COLO668 (cell line): ENCODE measurements at regions not wholly inside any gene's neighbourhood (a gene's known extent, or its start where the extent isn't known, plus 50 kb on each side); places are given as distances from the start of the nearest gene placed in this dataset.
A peak's percentile ranks its signal among the peaks of the same experiment; 100 is the strongest.
"Not testable (repeated sequence)": the region's sequence is repeated elsewhere in the genome, so short reads cannot be mapped to it uniquely, and the experiment has no call there.

ENCODE experiments used
- DNase-seq: peaks from one replicate; lab custom pipeline; 2025; ENCODE audit not compliant: unreplicated experiment; lab: John Stamatoyannopoulos, UW

GRCh38 chrX:27404366-27404765 lies 58.8 kb downstream of the PPP4R3C start:
- DNase-seq: no peak

- no peak for DNase-seq
Observed at GRCh38 chrX:27399146-27399456, 64.0 kb downstream of the PPP4R3C start.

- no peak for DNase-seq
Observed at GRCh38 chrX:27391623-27392022, 71.5 kb downstream of the PPP4R3C start.

GRCh38 chrX:27381419-27381818 lies 81.7 kb downstream of the PPP4R3C start:
- no peak for DNase-seq

GRCh38 chrX:27380163-27380845 lies 82.8 kb downstream of the PPP4R3C start:
- DNase-seq: no peak

- DNase-seq: no peak
Observed at GRCh38 chrX:27354021-27354420, 109.1 kb downstream of the PPP4R3C start.

GRCh38 chrX:27350476-27350875 lies 112.7 kb downstream of the PPP4R3C start:
- DNase-seq: no peak

- DNase-seq: peak; percentile 21
Observed at GRCh38 chrX:27336466-27337091, 126.6 kb downstream of the PPP4R3C start.

- DNase-seq: no peak
Observed at GRCh38 chrX:27321632-27322031, 141.5 kb downstream of the PPP4R3C start.

GRCh38 chrX:27309406-27309805 lies 153.7 kb downstream of the PPP4R3C start:
- no peak for DNase-seq

GRCh38 chrX:27307546-27307945 lies 155.6 kb downstream of the PPP4R3C start:
- DNase-seq: no peak

GRCh38 chrX:27292552-27292951 lies 170.6 kb downstream of the PPP4R3C start:
- not testable (repeated sequence) for DNase-seq

GRCh38 chrX:27276751-27277150 lies 186.4 kb downstream of the PPP4R3C start:
- no peak for DNase-seq

GRCh38 chrX:27254656-27255055 lies 208.5 kb downstream of the PPP4R3C start:
- no peak for DNase-seq

GRCh38 chrX:27251369-27251768 lies 211.8 kb downstream of the PPP4R3C start:
- no peak for DNase-seq

- DNase-seq: no peak
Observed at GRCh38 chrX:27242581-27242980, 220.6 kb downstream of the PPP4R3C start.

- no peak for DNase-seq
Observed at GRCh38 chrX:27241981-27242380, 221.2 kb downstream of the PPP4R3C start.

- DNase-seq: not testable (repeated sequence)
Observed at GRCh38 chrX:27240042-27240441, 223.1 kb downstream of the PPP4R3C start.

- DNase-seq: no peak
Observed at GRCh38 chrX:27236681-27237080, 226.5 kb downstream of the PPP4R3C start.

GRCh38 chrX:27229721-27230120 lies 233.4 kb downstream of the PPP4R3C start:
- DNase-seq: no peak

GRCh38 chrX:27222661-27223060 lies 240.5 kb downstream of the PPP4R3C start:
- no peak for DNase-seq

GRCh38 chrX:27186671-27187070 lies 276.5 kb downstream of the PPP4R3C start:
- peak; percentile 1 for DNase-seq

- DNase-seq: no peak
Observed at GRCh38 chrX:27163236-27163635, 299.9 kb downstream of the PPP4R3C start.
